HCT116 (cell line): ENCODE measurements at regions not wholly inside any gene's neighbourhood (a gene's known extent, or its start where the extent isn't known, plus 50 kb on each side); places are given as distances from the start of the nearest gene placed in this dataset.

ENCODE experiments used
- ATAC-seq: fragments of 200-7000 bp; cut with Tn5 transposase; 2 replicates; pipeline ENCODE4 v1.9.1; 2020; ENCODE audit warnings: mild to moderate bottlenecking, moderate library complexity
- BruUV-seq: library from RNA; stranded (reverse); fragments of 400-500 nt; replicated peaks from 2 replicates; lab custom pipeline; 2021; lab: Mats Ljungman, UMichigan
- CTCF ChIA-PET: fragments of 300-600 bp; sonication (Branson Sonifier 250); formaldehyde crosslinking; loops from one replicate; lab custom pipeline; 2021; ENCODE audit warnings: antibody characterized with exemption; lab: Charles Lee
- POLR2A ChIA-PET: fragments of 300-600, 350-600 bp; sonication (Branson Sonifier 250); formaldehyde crosslinking; loops from one replicate; lab custom pipeline; 2021; ENCODE audit warnings: antibody characterized with exemption; lab: Charles Lee
- RAD21 ChIA-PET, 2 experiments: fragments of 300-600 bp; sonication (Branson Sonifier 250); formaldehyde crosslinking; loops; one replicate each; lab custom pipeline; 2023; ENCODE audit warnings: low total read pairs in 2 of 2; ENCODE audit not compliant: uncharacterized antibody in 2 of 2, unreplicated experiment in 2 of 2, low non-redundant PET in 1 of 2; lab: Charles Lee
- DNase-seq: peaks from one replicate; pipeline ENCODE4 v3.0.0-alpha.2; 2010; ENCODE audit warnings: low read depth, low spot score
- H2AFZ ChIP-seq: fragments of 200-600 bp; shearing (Covaris generic), sonication (generic); 2 replicates; pipeline ENCODE4 v1.6.1; 2017; ENCODE audit warnings: low read depth, mixed run types, mixed read lengths, antibody characterized with exemption, low read length; ENCODE audit not compliant: poor library complexity, severe bottlenecking
- H3K27ac ChIP-seq: 2 replicates; pipeline ENCODE4 v1.5.1; 2012; ENCODE audit warnings: low read depth, low read length
- H3K27me3 ChIP-seq: fragments of 200-600 bp; sonication (generic); 2 replicates; pipeline ENCODE4 v1.6.1; 2016; ENCODE audit warnings: mixed run types, low read length, mixed read lengths; ENCODE audit not compliant: insufficient read depth
- H3K36me3 ChIP-seq, 2 experiments: fragments of 200-500 bp in 1 of 2; fragments of 200-600 bp in 1 of 2; sonication (Bioruptor generic) in 1 of 2; sonication (generic) in 1 of 2; 2 replicates each; pipeline versions ENCODE4 v1.5.1 to v1.6.1; 2014 to 2016; ENCODE audit warnings: low read length in 2 of 2, inconsistent platforms in 1 of 2, mixed read lengths in 1 of 2, mixed run types in 1 of 2; ENCODE audit not compliant: insufficient read depth in 2 of 2, control insufficient read depth in 1 of 2
- H3K4me1 ChIP-seq, 2 experiments: fragments of 200-600 bp in 1 of 2; sonication (generic) in 1 of 2; 2 replicates each; pipeline versions ENCODE4 v1.5.1 to v1.6.1; 2012 to 2017; ENCODE audit warnings: low read length in 2 of 2, inconsistent platforms in 1 of 2, mild to moderate bottlenecking in 1 of 2, mixed read lengths in 1 of 2, mixed run types in 1 of 2, moderate library complexity in 1 of 2; ENCODE audit not compliant: insufficient read depth in 2 of 2, control insufficient read depth in 1 of 2
- H3K4me2 ChIP-seq: fragments of 200-600 bp; sonication (generic); 2 replicates; pipeline ENCODE4 v1.6.1; 2017; ENCODE audit warnings: mixed run types, low read length, mixed read lengths
- H3K4me3 ChIP-seq, 2 experiments: fragments of 200-600 bp in 1 of 2; sonication (generic) in 1 of 2; replicated peaks in 1 of 2; 2 replicates each; pipeline ENCODE4 v1.5.1; 2011 to 2016; ENCODE audit warnings: low read length in 2 of 2, control low read depth in 1 of 2, low read depth in 1 of 2, mild to moderate bottlenecking in 1 of 2, mixed read lengths in 1 of 2, mixed run types in 1 of 2
- H3K79me2 ChIP-seq: fragments of 200-600 bp; sonication (generic); 2 replicates; pipeline ENCODE4 v1.6.1; 2017; ENCODE audit warnings: mild to moderate bottlenecking, mixed run types, low read length, moderate library complexity, mixed read lengths; ENCODE audit not compliant: insufficient read depth
- H3K9ac ChIP-seq: fragments of 200-600 bp; sonication (generic); 2 replicates; pipeline ENCODE4 v1.6.1; 2016; ENCODE audit warnings: low read length, mixed read lengths
- H3K9me2 ChIP-seq: fragments of 200-600 bp; sonication (generic), shearing (Covaris generic); 2 replicates; pipeline ENCODE4 v1.6.1; 2017; ENCODE audit warnings: mixed run types, mild to moderate bottlenecking, moderate library complexity; ENCODE audit not compliant: insufficient read depth
- H3K9me3 ChIP-seq, 2 experiments: fragments of 200-500 bp in 1 of 2; fragments of 200-600 bp in 1 of 2; sonication (Bioruptor generic) in 1 of 2; sonication (generic) in 1 of 2; 2 replicates each; pipeline ENCODE4 v1.6.1; 2014 to 2017; ENCODE audit warnings: low read length in 2 of 2, mixed read lengths in 2 of 2, inconsistent platforms in 1 of 2, low read depth in 1 of 2, mild to moderate bottlenecking in 1 of 2, mixed run types in 1 of 2, moderate library complexity in 1 of 2; ENCODE audit not compliant: control insufficient read depth in 1 of 2, insufficient read depth in 1 of 2
- H4K20me1 ChIP-seq: fragments of 200-600 bp; sonication (generic), shearing (Covaris generic); 2 replicates; pipeline ENCODE4 v1.6.1; 2017; ENCODE audit warnings: mixed run types, mild to moderate bottlenecking, moderate library complexity; ENCODE audit not compliant: insufficient read depth
- CBX3 ChIP-seq: IDR thresholded peaks from 2 replicates; pipeline ENCODE4 v1.6.1; 2012; ENCODE audit warnings: low read depth
- EZH2phosphoT487 ChIP-seq: fragments of 200-600 bp; IDR thresholded peaks from 2 replicates; pipeline ENCODE4 v1.6.1; 2018; ENCODE audit warnings: antibody characterized with exemption, borderline replicate concordance
- REST ChIP-seq: IDR thresholded peaks from 2 replicates; pipeline ENCODE4 v1.6.1; 2012; ENCODE audit warnings: low read depth
- SP1 ChIP-seq: IDR thresholded peaks from 2 replicates; pipeline ENCODE4 v1.6.1; 2012; ENCODE audit warnings: low read depth
- TCF7L2 ChIP-seq: IDR thresholded peaks from 2 replicates; pipeline ENCODE4 v1.7.0; 2011; ENCODE audit warnings: borderline replicate concordance, inconsistent platforms; ENCODE audit not compliant: insufficient read depth, insufficient read length; ENCODE audit errors: extremely low read depth
- YY1 ChIP-seq: IDR thresholded peaks from 2 replicates; pipeline ENCODE4 v1.6.1; 2011; ENCODE audit warnings: low read length, low read depth, moderate library complexity, mild to moderate bottlenecking; ENCODE audit not compliant: insufficient replicate concordance; ENCODE audit errors: extremely low read depth
- intact Hi-C: fragments of 100-400 bp; cut with micrococcal nuclease; formaldehyde crosslinking; loops from 2 replicates; pipeline ENCODE4 v1.10.0; 2022
- TF ChIP-seq, protein P1 (sequence below): IDR thresholded peaks from 2 replicates; pipeline ENCODE4 v1.6.1; 2012
- TF ChIP-seq, protein P2 (sequence below): IDR thresholded peaks from 2 replicates; pipeline ENCODE4 v1.6.1; 2012

DNA sequence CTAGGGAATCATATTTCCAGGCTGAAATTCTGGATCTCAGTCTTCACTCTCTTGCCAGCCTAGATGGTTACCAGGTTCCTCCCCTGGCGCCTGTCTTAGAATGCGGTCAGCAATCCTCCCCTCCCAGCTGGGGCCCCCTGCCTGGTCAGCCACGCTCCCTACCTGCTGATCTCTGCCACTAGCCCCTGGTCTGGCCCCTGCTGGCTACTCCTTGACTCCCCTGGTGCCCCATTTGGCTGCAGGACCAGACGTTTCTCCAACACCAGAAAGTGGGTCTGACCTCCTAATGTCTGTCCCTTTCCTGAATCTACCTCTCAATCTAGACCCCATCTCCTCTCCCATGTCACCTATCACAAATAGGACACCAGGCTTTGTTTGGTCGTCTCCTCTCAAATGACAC lies 432.0 kb upstream of the SMIM21 start (continued):
- no peak for TF ChIP-seq YY1
- TF ChIP-seq, all 23 proteins: peak for 0

DNA sequence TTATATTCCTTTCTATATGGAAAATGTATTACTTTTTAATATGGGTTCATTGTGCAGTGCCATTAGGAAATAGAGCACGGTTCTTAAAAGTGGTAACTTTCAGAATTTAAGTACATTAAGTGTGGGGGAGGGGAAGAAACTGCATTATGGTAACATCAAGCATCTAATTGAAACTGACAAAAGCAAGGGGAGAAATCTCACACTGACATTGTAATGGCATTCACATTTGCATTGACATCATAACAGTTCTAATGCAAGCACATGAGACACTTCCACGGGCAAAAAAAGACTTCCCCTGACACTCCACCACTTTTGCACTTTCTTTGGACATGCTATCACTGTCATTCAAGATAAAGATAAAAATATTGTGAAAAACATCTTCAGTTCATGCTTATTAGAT lies 431.3 kb upstream of the SMIM21 start:
- Histone ChIP-seq H3K4me1 (no peaks in the 10 kb centered on the region), H2AFZ (no peak overlapping the region), H3K36me3 (no peaks in the 10 kb centered on the region), H3K27me3 (no peaks in the 10 kb centered on the region; the same call in 1 of the 2 replicates), H3K27ac (no peak overlapping the region), H3K4me2 (no peak overlapping the region), H4K20me1 (no peaks in the 10 kb centered on the region), H3K9me2 (no peaks in the 10 kb centered on the region), H3K9me3 (no peaks in the 10 kb centered on the region), H3K79me2 (no peaks in the 10 kb centered on the region), H3K9ac (no peak overlapping the region), H3K4me3 (no peak overlapping the region)
- intact Hi-C loops = no loop called here
- TF ChIP-seq REST = no peak
- TF ChIP-seq SP1 = no peak
- TF ChIP-seq YY1 = no peak
- no peak for TF ChIP-seq EZH2phosphoT487
- TF ChIP-seq, protein P1, sequence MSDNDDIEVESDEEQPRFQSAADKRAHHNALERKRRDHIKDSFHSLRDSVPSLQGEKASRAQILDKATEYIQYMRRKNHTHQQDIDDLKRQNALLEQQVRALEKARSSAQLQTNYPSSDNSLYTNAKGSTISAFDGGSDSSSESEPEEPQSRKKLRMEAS = no peak
- TF ChIP-seq TCF7L2 = no peak
- TF ChIP-seq CBX3 = no peak
- TF ChIP-seq, protein P2, sequence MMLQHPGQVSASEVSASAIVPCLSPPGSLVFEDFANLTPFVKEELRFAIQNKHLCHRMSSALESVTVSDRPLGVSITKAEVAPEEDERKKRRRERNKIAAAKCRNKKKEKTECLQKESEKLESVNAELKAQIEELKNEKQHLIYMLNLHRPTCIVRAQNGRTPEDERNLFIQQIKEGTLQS = no peak
- no peak for DNase-seq
- ChIA-PET RAD21 (no interaction called here), CTCF (no interaction called here), POLR2A (no interaction called here)
- BruUV-seq = no TSS peak
- ATAC-seq = no peak
